H9 (cell line): ENCODE measurements at regions not wholly inside any gene's neighbourhood (a gene's known extent, or its start where the extent isn't known, plus 50 kb on each side); places are given as distances from the start of the nearest gene placed in this dataset.

Experiments
- DNase-seq: peaks from one replicate; pipeline ENCODE4 v3.0.0-alpha.2; 2017
- H2AFZ ChIP-seq: one replicate; pipeline ENCODE4 v1.6.1; 2013; ENCODE audit warnings: mild to moderate bottlenecking, low read length, control low read depth, moderate library complexity
- H2AK5ac ChIP-seq: 2 replicates; pipeline ENCODE4 v1.6.1; 2013; ENCODE audit warnings: low read length, control low read depth, mixed read lengths; ENCODE audit not compliant: insufficient read length
- H2BK120ac ChIP-seq: one replicate; pipeline ENCODE4 v1.6.1; 2013; ENCODE audit warnings: low read depth, mild to moderate bottlenecking, low read length, control low read depth, inconsistent platforms; ENCODE audit not compliant: poor library complexity, severe bottlenecking
- H2BK12ac ChIP-seq: 2 replicates; pipeline ENCODE4 v1.6.1; 2013; ENCODE audit warnings: low read length, control low read depth, mixed read lengths, low read depth; ENCODE audit not compliant: insufficient read length
- H2BK15ac ChIP-seq: 2 replicates; pipeline ENCODE4 v1.6.1; 2013; ENCODE audit warnings: low read depth, low read length, control low read depth
- H2BK20ac ChIP-seq: one replicate; pipeline ENCODE4 v1.6.1; 2013; ENCODE audit warnings: low read depth, mild to moderate bottlenecking, low read length, control low read depth, inconsistent platforms; ENCODE audit not compliant: poor library complexity, severe bottlenecking
- H2BK5ac ChIP-seq: 2 replicates; pipeline ENCODE4 v1.6.1; 2013; ENCODE audit warnings: low read length, control low read depth, mixed read lengths; ENCODE audit not compliant: insufficient read length
- H3K14ac ChIP-seq: 2 replicates; pipeline ENCODE4 v1.6.1; 2013; ENCODE audit warnings: low read length, control low read depth; ENCODE audit not compliant: insufficient read depth
- H3K18ac ChIP-seq: 2 replicates; pipeline ENCODE4 v1.6.1; 2013; ENCODE audit warnings: low read depth, mild to moderate bottlenecking, mixed read lengths, low read length, control low read depth; ENCODE audit not compliant: insufficient read length
- H3K23ac ChIP-seq: 2 replicates; pipeline ENCODE4 v1.6.1; 2013; ENCODE audit warnings: low read length, control low read depth, mixed read lengths, low read depth; ENCODE audit not compliant: insufficient read length
- H3K23me2 ChIP-seq: 2 replicates; pipeline ENCODE4 v1.6.1; 2013; ENCODE audit warnings: low read depth, mild to moderate bottlenecking, mixed read lengths, low read length, control low read depth; ENCODE audit not compliant: insufficient read length, poor library complexity, severe bottlenecking
- H3K27ac ChIP-seq: 2 replicates; pipeline ENCODE4 v1.5.1; 2013; ENCODE audit warnings: low read length, control low read depth, mixed read lengths, low read depth; ENCODE audit not compliant: insufficient read length
- H3K27me3 ChIP-seq: 2 replicates; pipeline ENCODE4 v1.6.1; 2013; ENCODE audit warnings: low read length, control low read depth, inconsistent platforms; ENCODE audit not compliant: insufficient read depth
- H3K4ac ChIP-seq: 2 replicates; pipeline ENCODE4 v1.6.1; 2013; ENCODE audit warnings: low read depth, mild to moderate bottlenecking, control low read depth, inconsistent platforms, low read length, moderate library complexity
- H3K4me1 ChIP-seq: 2 replicates; pipeline ENCODE4 v1.6.1; 2013; ENCODE audit warnings: low read length, control low read depth, inconsistent platforms; ENCODE audit not compliant: insufficient read depth
- H3K4me2 ChIP-seq: 2 replicates; pipeline ENCODE4 v1.6.1; 2013; ENCODE audit warnings: low read length, control low read depth, mixed read lengths; ENCODE audit not compliant: insufficient read length, insufficient read depth
- H3K56ac ChIP-seq: 2 replicates; pipeline ENCODE4 v1.6.1; 2013; ENCODE audit warnings: low read depth, mild to moderate bottlenecking, mixed read lengths, low read length, control low read depth; ENCODE audit not compliant: insufficient read length
- H3K79me1 ChIP-seq: 2 replicates; pipeline ENCODE4 v1.6.1; 2013; ENCODE audit warnings: low read depth, mild to moderate bottlenecking, moderate library complexity, low read length, control low read depth, inconsistent platforms; ENCODE audit not compliant: insufficient read depth, poor library complexity, severe bottlenecking
- H3K79me2 ChIP-seq: 2 replicates; pipeline ENCODE4 v1.6.1; 2013; ENCODE audit warnings: low read length, control low read depth, inconsistent platforms; ENCODE audit not compliant: insufficient read depth
- H3K9ac ChIP-seq: 2 replicates; pipeline ENCODE4 v1.6.1; 2013; ENCODE audit warnings: low read length, control low read depth, mixed read lengths; ENCODE audit not compliant: insufficient read length; ENCODE audit errors: extremely low read depth
- H3K9me3 ChIP-seq: one replicate; pipeline ENCODE4 v1.6.1; 2013; ENCODE audit warnings: low read depth, low read length, inconsistent platforms; ENCODE audit not compliant: control insufficient read depth
- H3T11ph ChIP-seq: one replicate; pipeline ENCODE4 v1.6.1; 2013; ENCODE audit warnings: mild to moderate bottlenecking, low read length, control low read depth, inconsistent platforms
- H4K20me1 ChIP-seq: one replicate; pipeline ENCODE4 v1.6.1; 2013; ENCODE audit not compliant: control insufficient read depth, insufficient read length, insufficient read depth
- H4K5ac ChIP-seq: 2 replicates; pipeline ENCODE4 v1.6.1; 2013; ENCODE audit warnings: low read depth, mild to moderate bottlenecking, mixed read lengths, low read length, control low read depth; ENCODE audit not compliant: insufficient read length
- H4K8ac ChIP-seq: replicated peaks from 2 replicates; pipeline ENCODE4 v1.6.1; 2013; ENCODE audit warnings: low read length, control low read depth, mixed read lengths, low read depth; ENCODE audit not compliant: insufficient read length
- H4K91ac ChIP-seq: 2 replicates; pipeline ENCODE4 v1.6.1; 2013; ENCODE audit warnings: low read depth, mild to moderate bottlenecking, moderate library complexity, mixed read lengths, low read length, control low read depth; ENCODE audit not compliant: insufficient read length
- H3K27ac Mint-ChIP-seq, 3 experiments: 2 replicates in 2 of 3; 3 replicates in 1 of 3; pipeline ENCODE4 v1.8.0; 2020 to 2021; ENCODE audit warnings: mixed read lengths in 3 of 3, mild to moderate bottlenecking in 1 of 3, moderate library complexity in 1 of 3
- H3K27me3 Mint-ChIP-seq: 2 replicates; pipeline ENCODE4 v1.8.0; 2021; ENCODE audit warnings: low read depth, mild to moderate bottlenecking, moderate library complexity, mixed read lengths
- H3K36me3 Mint-ChIP-seq, 3 experiments: 2 replicates in 2 of 3; 3 replicates in 1 of 3; pipeline ENCODE4 v1.8.0; 2020 to 2021; ENCODE audit warnings: low read depth in 3 of 3, mixed read lengths in 3 of 3; ENCODE audit not compliant: insufficient read depth in 1 of 3
- H3K4me1 Mint-ChIP-seq, 2 experiments: 2 replicates each; pipeline ENCODE4 v1.8.0; 2020; ENCODE audit warnings: mixed read lengths in 2 of 2
- H3K4me3 Mint-ChIP-seq, 2 experiments: 2 replicates in 1 of 2; 3 replicates in 1 of 2; pipeline ENCODE4 v1.8.0; 2020 to 2021; ENCODE audit warnings: mild to moderate bottlenecking in 2 of 2, mixed read lengths in 2 of 2, moderate library complexity in 1 of 2
- H3K9me3 Mint-ChIP-seq, 2 experiments: 2 replicates in 1 of 2; 3 replicates in 1 of 2; pipeline ENCODE4 v1.8.0; 2020; ENCODE audit warnings: mild to moderate bottlenecking in 2 of 2, mixed read lengths in 2 of 2, moderate library complexity in 1 of 2
- CTCF ChIP-seq: fragments of 200-600 bp; sonication (generic); conservative IDR thresholded peaks from 3 replicates; pipeline ENCODE4 v1.8.0; 2021; ENCODE audit warnings: antibody characterized with exemption, mild to moderate bottlenecking
- WGBS: extraction: QIAGEN DNeasy Blood & Tissue Kit; methylation state at CpG from one replicate; pipeline ENCODE4 v1.1.7; 2013; ENCODE audit warnings: missing lambda C conversion rate, low lambda C conversion rate, mixed read lengths; ENCODE audit not compliant: insufficient read length; ENCODE audit errors: extremely low coverage; 5-methylcytosine and 5-hydroxymethylcytosine counted together

- WGBS = no CpG with 5 or more reads among the region's 7 CpGs
- Histone ChIP-seq H3K79me2 (no peaks in the 10 kb centered on the region), H3K18ac (no peak overlapping the region), H3K4me1 (no peaks in the 10 kb centered on the region), H4K5ac (no peak overlapping the region), H2BK12ac (no peak overlapping the region), H3K79me1 (no peaks in the 10 kb centered on the region), H3K4me2 (no peak overlapping the region), H3T11ph (no peak overlapping the region), H4K20me1 (no peaks in the 10 kb centered on the region), H2AK5ac (no peak overlapping the region), H3K27ac (no peak overlapping the region), H2BK20ac (no peak overlapping the region), H3K14ac (no peak overlapping the region), H3K4ac (no peak overlapping the region), H2BK120ac (no peak overlapping the region), H3K23ac (no peak overlapping the region), H3K23me2 (no peaks in the 10 kb centered on the region), H4K8ac (no peak overlapping the region), H3K27me3 (no peaks in the 10 kb centered on the region), H3K9me3 (no peaks in the 10 kb centered on the region), H2AFZ (no peak overlapping the region), H3K56ac (no peak overlapping the region), H2BK15ac (no peak overlapping the region), H2BK5ac (no peak overlapping the region), H3K9ac (no peak overlapping the region), H4K91ac (no peak overlapping the region)
- H3K27me3 Mint-ChIP-seq = no peaks in the 10 kb centered on the region
- H3K4me1 Mint-ChIP-seq = peaks cover 0 to 7% of the 10 kb centered on the region in 2 experiments; a peak in 2 of 4 replicates
- no peak for TF ChIP-seq CTCF
- H3K36me3 Mint-ChIP-seq = peaks cover 0 to 5% (median 3%) of the 10 kb centered on the region in 3 experiments; a peak in 4 of 7 replicates
- no peak overlapping the region for H3K4me3 Mint-ChIP-seq
- peaks cover 19 to 23% of the 10 kb centered on the region in 2 experiments for H3K9me3 Mint-ChIP-seq
- DNase-seq = no peak
- H3K27ac Mint-ChIP-seq = no peak overlapping the region
Observed at GRCh38 chr6:156582509-156582992, 194.6 kb upstream of the ARID1B start.
